ENCODE measurements at regions not wholly inside any gene's neighbourhood (a gene's known extent, or its start where the extent isn't known, plus 50 kb on each side); places are given as distances from the start of the nearest gene placed in this dataset.

- no peak for TF ChIP-seq CTCF (IDR thresholded peaks at IDR 0.05 in 4 of 5, conservative IDR thresholded peaks at IDR 0.05 in 1 of 5)
- TF ChIP-seq POLR2A (IDR thresholded peaks at IDR 0.05) = no peak
Measured at GRCh38 chr20:21021472-21021790, 84.7 kb downstream of the LINC00237 start.
